ENCODE measurements at regions not wholly inside any gene's neighbourhood (a gene's known extent, or its start where the extent isn't known, plus 50 kb on each side); places are given as distances from the start of the nearest gene placed in this dataset.

DNA sequence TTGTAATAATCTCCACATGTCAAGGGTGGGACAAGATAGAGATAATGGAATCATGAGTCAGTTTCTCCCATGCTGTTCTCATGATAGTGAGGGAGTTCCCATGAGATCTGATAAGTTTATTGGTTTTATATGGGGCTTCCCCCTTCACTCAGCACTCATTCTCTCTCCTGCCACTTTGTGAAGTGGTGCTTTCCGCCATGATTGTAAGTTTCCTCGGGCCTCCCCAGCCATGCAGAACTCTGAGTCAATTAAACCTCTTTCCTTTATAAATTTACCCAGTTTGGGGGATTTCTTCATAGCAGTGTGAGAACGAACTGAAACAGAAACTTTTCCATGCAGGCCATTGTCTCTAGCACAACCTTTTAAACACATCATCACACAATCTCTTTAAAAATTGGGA, 221.5 kb upstream of the BRINP3 start:
- no TSS peak for BruUV-seq (replicated peaks)
- Histone ChIP-seq H3K36me3 (replicated peaks in 1 of 2; ENCODE audit: control insufficient read depth in 1 of 2, insufficient read depth in 2 of 2, low read length in 2 of 2) (no peaks in the 10 kb centered on the region), H2AFZ (ENCODE audit: low read length) (no peak overlapping the region), H3K27ac (ENCODE audit: extremely low read length, insufficient read depth, low read length) (no peak overlapping the region), H3K4me1 (ENCODE audit: insufficient read depth, low read length) (no peaks in the 10 kb centered on the region), H3K4me2 (ENCODE audit: low read depth, low read length) (no peak overlapping the region), H3K9me3 (ENCODE audit: low read length) (no peaks in the 10 kb centered on the region), H3K4me3 (replicated peaks in 1 of 3; ENCODE audit: insufficient read depth in 1 of 3, low read depth in 2 of 3, low read length in 3 of 3) (no peak overlapping the region), H3K79me2 (ENCODE audit: insufficient read depth, low read length) (no peaks in the 10 kb centered on the region), H3K9ac (ENCODE audit: insufficient read depth, low read depth, low read length) (no peak overlapping the region), H4K20me1 (ENCODE audit: insufficient read depth, low read length) (no peaks in the 10 kb centered on the region), H3K27me3 (ENCODE audit: control insufficient read depth in 1 of 2, insufficient read depth in 2 of 2, low read length in 2 of 2) (no peaks in the 10 kb centered on the region)
- ChIA-PET CTCF (ENCODE audit: low intra/inter-chr PET ratio, low total read pairs) (no interaction called here), POLR2A (no interaction called here)
- ATAC-seq (no peak), FAIRE-seq (no peak), DNase-seq (ENCODE audit: low spot score) (no peak)
- WGBS (ENCODE audit: low lambda C conversion rate), result 4% methylated on average over 3 of the region's 3 CpGs
- in situ Hi-C loops (cut with HindIII; ENCODE audit: extremely low pct_ligation_motif_present, low pct_unique_long_range_greater_than_20kb) (no loop called here), intact Hi-C loops (cut with micrococcal nuclease; ENCODE audit: unreplicated experiment) (no loop called here)
- no peak for TF ChIP-seq ZNF24 (IDR thresholded peaks at IDR 0.05)
- no peak for TF ChIP-seq KAT7 (CRISPR knock-in tag; IDR thresholded peaks at IDR 0.05; ENCODE audit: borderline replicate concordance)
- no peak for TF ChIP-seq DNMT1 (CRISPR knock-in tag; IDR thresholded peaks at IDR 0.05)
- no peak for TF ChIP-seq ZNF30 (CRISPR knock-in tag; IDR thresholded peaks at IDR 0.05)
- TF ChIP-seq MLLT10 (CRISPR knock-in tag; IDR thresholded peaks at IDR 0.05), result no peak
- TF ChIP-seq NFE2L2 (IDR thresholded peaks at IDR 0.05; ENCODE audit: low read length), result no peak
- no peak for TF ChIP-seq ZMYM2 (CRISPR knock-in tag; IDR thresholded peaks at IDR 0.05)
- TF ChIP-seq ZNF383 (CRISPR knock-in tag; IDR thresholded peaks at IDR 0.05; ENCODE audit: borderline replicate concordance), result no peak
- TF ChIP-seq TARDBP (CRISPR knock-in tag; IDR thresholded peaks at IDR 0.05), result no peak
- no peak for TF ChIP-seq MEIS1 (CRISPR knock-in tag; IDR thresholded peaks at IDR 0.05; ENCODE audit: borderline replicate concordance)
- no peak for TF ChIP-seq ZNF75D (CRISPR knock-in tag; IDR thresholded peaks at IDR 0.05; ENCODE audit: borderline replicate concordance)
- TF ChIP-seq ZNF430 (CRISPR knock-in tag; IDR thresholded peaks at IDR 0.05), result no peak
- no peak for TF ChIP-seq TEAD2 (CRISPR knock-in tag; IDR thresholded peaks at IDR 0.05)
- TF ChIP-seq, protein P1, sequence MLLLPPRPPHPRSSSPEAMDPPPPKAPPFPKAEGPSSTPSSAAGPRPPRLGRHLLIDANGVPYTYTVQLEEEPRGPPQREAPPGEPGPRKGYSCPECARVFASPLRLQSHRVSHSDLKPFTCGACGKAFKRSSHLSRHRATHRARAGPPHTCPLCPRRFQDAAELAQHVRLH (CRISPR knock-in tag; IDR thresholded peaks at IDR 0.05; ENCODE audit: borderline replicate concordance, low read depth), result no peak
- no peak for TF ChIP-seq SOX6 (IDR thresholded peaks at IDR 0.05)
- TF ChIP-seq SOX6 (CRISPR knock-in tag; IDR thresholded peaks at IDR 0.05), result no peak
- TF ChIP-seq ADNP (CRISPR knock-in tag; IDR thresholded peaks at IDR 0.05), result no peak
- no peak for TF ChIP-seq ZNF775 (CRISPR knock-in tag; IDR thresholded peaks at IDR 0.05; ENCODE audit: borderline replicate concordance)
- no peak for TF ChIP-seq MBNL3 (CRISPR knock-in tag; conservative IDR thresholded peaks at IDR 0.05)
- no peak for TF ChIP-seq SMARCC2 (IDR thresholded peaks at IDR 0.05)
- no peak for TF ChIP-seq TBL1XR1 (IDR thresholded peaks at IDR 0.05; ENCODE audit: borderline replicate concordance, low read length, partially characterized antibody)

Measured in HepG2 (cell line).